Trophoblast cell (in vitro differentiated cells and primary cell): ENCODE measurements at regions not wholly inside any gene's neighbourhood (a gene's known extent, or its start where the extent isn't known, plus 50 kb on each side); places are given as distances from the start of the nearest gene placed in this dataset.

Experiments
- DNase-seq, 2 donors: peaks; one replicate each; pipeline ENCODE4 v3.0.0-alpha.2; 2016
- H2AFZ ChIP-seq: 2 replicates; pipeline ENCODE4 v1.6.1; 2013; ENCODE audit warnings: low read length, moderate library complexity, mild to moderate bottlenecking; ENCODE audit not compliant: insufficient read depth, poor library complexity
- H2AK5ac ChIP-seq: 2 replicates; pipeline ENCODE4 v1.6.1; 2013; ENCODE audit warnings: mild to moderate bottlenecking, low read length
- H2BK120ac ChIP-seq: 2 replicates; pipeline ENCODE4 v1.6.1; 2013; ENCODE audit warnings: low read length, mild to moderate bottlenecking, moderate library complexity; ENCODE audit not compliant: insufficient read depth, poor library complexity
- H2BK12ac ChIP-seq: 2 replicates; pipeline ENCODE4 v1.6.1; 2013; ENCODE audit warnings: mild to moderate bottlenecking, low read length, moderate library complexity
- H2BK5ac ChIP-seq: 2 replicates; pipeline ENCODE4 v1.6.1; 2013; ENCODE audit warnings: low read length, low read depth, moderate library complexity, mild to moderate bottlenecking; ENCODE audit not compliant: poor library complexity
- H3K14ac ChIP-seq: 2 replicates; pipeline ENCODE4 v1.6.1; 2013; ENCODE audit warnings: mild to moderate bottlenecking, low read length
- H3K18ac ChIP-seq: 2 replicates; pipeline ENCODE4 v1.6.1; 2013; ENCODE audit warnings: mild to moderate bottlenecking, low read length
- H3K23ac ChIP-seq: 2 replicates; pipeline ENCODE4 v1.6.1; 2013; ENCODE audit warnings: low read length
- H3K27ac ChIP-seq: 2 replicates; pipeline ENCODE4 v1.5.1; 2013; ENCODE audit warnings: low read depth, mild to moderate bottlenecking, inconsistent platforms, low read length, moderate library complexity
- H3K27me3 ChIP-seq: 2 replicates; pipeline ENCODE4 v1.6.1; 2013; ENCODE audit warnings: inconsistent platforms, mild to moderate bottlenecking, low read length, moderate library complexity; ENCODE audit not compliant: insufficient read depth
- H3K36me3 ChIP-seq, 2 experiments: 1 replicate in 1 of 2; 2 replicates in 1 of 2; pipeline ENCODE4 v1.6.1; 2013; ENCODE audit warnings: low read length in 2 of 2, mild to moderate bottlenecking in 2 of 2, moderate library complexity in 1 of 2; ENCODE audit not compliant: insufficient read depth in 2 of 2, control insufficient read depth in 1 of 2
- H3K4ac ChIP-seq: 2 replicates; pipeline ENCODE4 v1.6.1; 2013; ENCODE audit warnings: low read depth, mild to moderate bottlenecking, low read length, moderate library complexity
- H3K4me1 ChIP-seq, 2 experiments: 1 replicate in 1 of 2; 2 replicates in 1 of 2; pipeline ENCODE4 v1.6.1; 2013; ENCODE audit warnings: low read length in 2 of 2, mild to moderate bottlenecking in 2 of 2, moderate library complexity in 1 of 2; ENCODE audit not compliant: insufficient read depth in 2 of 2, control insufficient read depth in 1 of 2
- H3K4me2 ChIP-seq: 2 replicates; pipeline ENCODE4 v1.6.1; 2013; ENCODE audit warnings: inconsistent platforms, mild to moderate bottlenecking, low read length, moderate library complexity
- H3K4me3 ChIP-seq: 2 replicates; pipeline ENCODE4 v1.5.1; 2013; ENCODE audit warnings: mild to moderate bottlenecking, low read depth, low read length, inconsistent platforms
- H3K79me1 ChIP-seq: one replicate; pipeline ENCODE4 v1.6.1; 2013; ENCODE audit warnings: low read length
- H3K79me2 ChIP-seq: 2 replicates; pipeline ENCODE4 v1.6.1; 2013; ENCODE audit warnings: low read length, mild to moderate bottlenecking; ENCODE audit not compliant: control insufficient read depth, insufficient read depth, poor library complexity
- H3K9ac ChIP-seq: 2 replicates; pipeline ENCODE4 v1.6.1; 2013; ENCODE audit warnings: mild to moderate bottlenecking, low read length
- H3K9me3 ChIP-seq: 2 replicates; pipeline ENCODE4 v1.6.1; 2013; ENCODE audit warnings: low read depth, mild to moderate bottlenecking, control low read depth, inconsistent platforms, low read length; ENCODE audit not compliant: insufficient read depth
- H4K12ac ChIP-seq: 2 replicates; pipeline ENCODE4 v1.6.1; 2013; ENCODE audit warnings: low read depth, mild to moderate bottlenecking, low read length, moderate library complexity
- H4K8ac ChIP-seq: 2 replicates; pipeline ENCODE4 v1.6.1; 2013; ENCODE audit warnings: low read depth, mild to moderate bottlenecking, low read length, moderate library complexity
- H4K91ac ChIP-seq: one replicate; pipeline ENCODE4 v1.6.1; 2013; ENCODE audit warnings: low read depth, mild to moderate bottlenecking, low read length, moderate library complexity
- WGBS: extraction: QIAGEN DNeasy Blood & Tissue Kit; methylation state at CpG from one replicate; pipeline ENCODE4 v1.1.7; 2013; ENCODE audit warnings: missing lambda C conversion rate; ENCODE audit not compliant: insufficient read length, insufficient coverage; ENCODE audit errors: extremely low coverage; 5-methylcytosine and 5-hydroxymethylcytosine counted together

GRCh38 chr20:41889126-41889843, 271.1 kb upstream of the CHD6 start:
- DNase-seq, result no peak
- no peaks in the 10 kb centered on the region for H3K36me3 ChIP-seq
- H2AFZ ChIP-seq, result no peak overlapping the region
- no peak overlapping the region for H2BK5ac ChIP-seq
- H3K4me2 ChIP-seq, result no peak overlapping the region
- no peak overlapping the region for H3K18ac ChIP-seq
- H3K27ac ChIP-seq, result no peak overlapping the region
- no peak overlapping the region for H4K8ac ChIP-seq
- no peak overlapping the region for H3K14ac ChIP-seq
- H2BK12ac ChIP-seq, result no peak overlapping the region
- H3K27me3 ChIP-seq, result no peaks in the 10 kb centered on the region
- H4K12ac ChIP-seq, result no peak overlapping the region
- H2BK120ac ChIP-seq, result no peak overlapping the region
- no peaks in the 10 kb centered on the region for H3K79me1 ChIP-seq
- H4K91ac ChIP-seq, result no peak overlapping the region
- no peak overlapping the region for H3K4me3 ChIP-seq
- H3K23ac ChIP-seq, result no peak overlapping the region
- no peaks in the 10 kb centered on the region for H3K79me2 ChIP-seq
- no peaks in the 10 kb centered on the region for H3K9me3 ChIP-seq
- WGBS, result no CpG with 5 or more reads among the region's 3 CpGs
- no peak overlapping the region for H3K9ac ChIP-seq
- H3K4me1 ChIP-seq, result no peaks in the 10 kb centered on the region
- no peak overlapping the region for H3K4ac ChIP-seq
- no peak overlapping the region for H2AK5ac ChIP-seq

DNA sequence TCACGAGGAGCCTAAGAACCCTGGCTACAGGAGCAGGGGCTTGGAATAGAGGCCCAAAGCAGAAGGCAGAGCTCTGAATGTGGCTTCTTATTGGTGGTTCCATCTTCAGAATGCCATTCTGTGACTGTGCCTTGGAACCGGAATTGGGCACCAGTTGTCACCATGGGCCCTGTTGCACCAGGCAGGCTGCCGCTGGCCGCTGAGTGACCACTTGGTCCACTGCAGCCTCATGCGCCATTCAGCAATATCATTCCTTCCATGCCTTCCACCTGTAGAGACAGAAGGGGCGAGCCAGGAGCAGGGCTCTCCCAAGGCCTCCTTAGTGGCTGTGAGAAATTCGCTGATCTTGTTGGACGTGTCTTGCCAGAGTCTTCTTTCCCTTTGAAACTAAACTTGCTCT, 270.3 kb upstream of the CHD6 start:
- Histone ChIP-seq H3K4me2 (no peak overlapping the region), H2AFZ (no peak overlapping the region), H4K91ac (no peak overlapping the region), H3K4me3 (no peak overlapping the region), H2BK12ac (no peak overlapping the region), H3K9ac (no peak overlapping the region), H3K4ac (no peak overlapping the region), H3K27ac (no peak overlapping the region), H3K4me1 (no peaks in the 10 kb centered on the region), H2AK5ac (no peak overlapping the region), H3K79me1 (no peaks in the 10 kb centered on the region), H3K18ac (no peak overlapping the region), H3K79me2 (no peaks in the 10 kb centered on the region), H4K12ac (no peak overlapping the region), H3K9me3 (no peaks in the 10 kb centered on the region), H2BK5ac (no peak overlapping the region), H3K27me3 (no peaks in the 10 kb centered on the region), H2BK120ac (no peak overlapping the region), H3K36me3 (no peaks in the 10 kb centered on the region), H3K23ac (no peak overlapping the region), H3K14ac (no peak overlapping the region), H4K8ac (no peak overlapping the region)
- DNase-seq, result no peak
- WGBS, result no CpG with 5 or more reads among the region's 8 CpGs

DNA sequence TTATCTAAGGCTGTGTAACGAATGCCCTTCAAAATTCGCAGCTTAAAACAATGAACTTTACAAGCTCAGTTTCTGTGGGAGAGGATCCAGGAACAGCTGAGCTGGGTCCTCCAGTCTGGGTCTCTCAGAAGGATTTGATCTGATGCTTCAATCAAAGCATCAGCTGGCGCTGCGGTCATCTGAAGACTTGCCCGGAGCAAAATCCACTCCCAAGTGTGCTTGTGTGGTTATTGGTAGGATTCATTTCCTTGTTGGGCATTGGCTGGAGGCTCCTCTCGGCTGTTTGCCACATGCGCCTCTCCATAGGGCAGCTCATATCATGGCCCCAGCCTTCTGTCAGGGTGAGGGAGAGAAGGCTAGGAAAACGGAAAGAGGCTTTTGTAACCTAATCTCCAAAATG, 269.3 kb upstream of the CHD6 start:
- Histone ChIP-seq H3K4ac (no peak overlapping the region), H3K79me2 (no peaks in the 10 kb centered on the region), H3K4me3 (no peak overlapping the region), H4K12ac (no peak overlapping the region), H3K23ac (no peak overlapping the region), H2BK12ac (no peak overlapping the region), H3K18ac (no peak overlapping the region), H2BK5ac (no peak overlapping the region), H3K14ac (no peak overlapping the region), H3K4me2 (no peak overlapping the region), H3K79me1 (no peaks in the 10 kb centered on the region), H3K36me3 (no peaks in the 10 kb centered on the region), H3K4me1 (no peaks in the 10 kb centered on the region), H3K9me3 (no peaks in the 10 kb centered on the region), H2AK5ac (no peak overlapping the region), H3K9ac (no peak overlapping the region), H2BK120ac (no peak overlapping the region), H3K27me3 (no peaks in the 10 kb centered on the region), H2AFZ (no peak overlapping the region), H4K8ac (no peak overlapping the region), H4K91ac (no peak overlapping the region), H3K27ac (no peak overlapping the region)
- DNase-seq, result no peak
- no CpG with 5 or more reads among the region's 8 CpGs for WGBS

DNA sequence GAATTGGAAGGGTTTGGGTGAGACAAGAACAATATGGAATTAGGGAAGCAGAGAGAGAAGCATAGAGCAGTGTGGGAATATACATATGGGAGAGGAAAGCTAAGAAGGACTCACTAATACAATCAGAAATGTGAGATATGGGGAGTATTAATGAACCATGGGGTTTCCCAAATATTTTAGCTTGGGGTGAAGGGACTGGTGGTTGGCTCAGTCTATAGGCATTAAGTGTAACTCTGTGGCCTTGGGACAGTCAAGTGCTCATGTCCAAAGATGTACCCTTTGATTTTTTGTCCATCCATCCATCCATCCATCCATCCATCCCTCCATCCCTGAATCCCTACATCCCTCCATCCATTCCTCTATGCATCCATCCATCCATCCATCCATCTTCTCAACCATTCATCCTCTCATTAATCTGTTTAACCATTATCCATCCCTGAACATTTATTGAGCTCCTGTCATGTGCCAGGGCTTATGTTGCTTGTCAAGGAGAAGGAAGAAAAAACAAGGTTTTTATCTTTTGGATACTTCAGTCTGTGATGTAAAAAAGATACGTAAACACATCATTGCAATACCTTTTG, 263.4 kb upstream of the CHD6 start:
- Histone ChIP-seq H3K4ac (no peak overlapping the region), H3K27me3 (no peaks in the 10 kb centered on the region), H3K27ac (no peak overlapping the region), H2BK12ac (no peak overlapping the region), H3K36me3 (no peaks in the 10 kb centered on the region), H3K4me1 (no peaks in the 10 kb centered on the region), H3K9ac (no peak overlapping the region), H3K4me3 (no peak overlapping the region), H4K91ac (no peak overlapping the region), H3K9me3 (no peaks in the 10 kb centered on the region), H2AFZ (no peak overlapping the region), H3K4me2 (no peak overlapping the region), H3K79me1 (no peaks in the 10 kb centered on the region), H4K12ac (no peak overlapping the region), H3K18ac (no peak overlapping the region), H2BK5ac (no peak overlapping the region), H3K79me2 (no peaks in the 10 kb centered on the region), H4K8ac (no peak overlapping the region), H2BK120ac (no peak overlapping the region), H3K23ac (no peak overlapping the region), H2AK5ac (no peak overlapping the region), H3K14ac (no peak overlapping the region)
- WGBS, result no CpG with 5 or more reads among the region's 1 CpG
- no peak for DNase-seq
